ENCODE measurements at regions not wholly inside any gene's neighbourhood (a gene's known extent, or its start where the extent isn't known, plus 50 kb on each side); places are given as distances from the start of the nearest gene placed in this dataset.

DNA sequence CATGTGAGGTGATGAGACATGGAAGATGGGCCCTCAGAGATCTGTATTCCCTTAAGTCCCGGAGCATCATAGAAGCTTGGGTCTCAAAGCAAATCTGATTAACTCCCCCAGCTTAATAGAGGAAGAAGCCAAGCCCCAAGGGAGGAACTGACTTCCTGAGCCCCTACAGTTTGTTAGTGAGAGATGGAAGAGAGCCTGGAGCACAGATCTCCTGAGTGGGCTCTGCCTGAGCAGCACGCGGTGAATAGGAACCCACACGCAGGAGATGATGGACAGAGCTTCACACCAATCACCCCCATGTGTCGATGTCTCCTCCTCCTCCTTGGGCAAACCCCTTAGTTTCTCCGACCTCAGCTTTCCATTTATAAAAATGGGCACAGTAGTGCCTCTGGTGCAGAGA is 50.1 kb upstream of the ATP12A start:
- TF ChIP-seq, protein P1, sequence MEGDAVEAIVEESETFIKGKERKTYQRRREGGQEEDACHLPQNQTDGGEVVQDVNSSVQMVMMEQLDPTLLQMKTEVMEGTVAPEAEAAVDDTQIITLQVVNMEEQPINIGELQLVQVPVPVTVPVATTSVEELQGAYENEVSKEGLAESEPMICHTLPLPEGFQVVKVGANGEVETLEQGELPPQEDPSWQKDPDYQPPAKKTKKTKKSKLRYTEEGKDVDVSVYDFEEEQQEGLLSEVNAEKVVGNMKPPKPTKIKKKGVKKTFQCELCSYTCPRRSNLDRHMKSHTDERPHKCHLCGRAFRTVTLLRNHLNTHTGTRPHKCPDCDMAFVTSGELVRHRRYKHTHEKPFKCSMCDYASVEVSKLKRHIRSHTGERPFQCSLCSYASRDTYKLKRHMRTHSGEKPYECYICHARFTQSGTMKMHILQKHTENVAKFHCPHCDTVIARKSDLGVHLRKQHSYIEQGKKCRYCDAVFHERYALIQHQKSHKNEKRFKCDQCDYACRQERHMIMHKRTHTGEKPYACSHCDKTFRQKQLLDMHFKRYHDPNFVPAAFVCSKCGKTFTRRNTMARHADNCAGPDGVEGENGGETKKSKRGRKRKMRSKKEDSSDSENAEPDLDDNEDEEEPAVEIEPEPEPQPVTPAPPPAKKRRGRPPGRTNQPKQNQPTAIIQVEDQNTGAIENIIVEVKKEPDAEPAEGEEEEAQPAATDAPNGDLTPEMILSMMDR (IDR thresholded peaks at IDR 0.05) = no peak
- no peak for TF ChIP-seq POLR2A (IDR thresholded peaks at IDR 0.05)
